GM23248 (cell line): ENCODE measurements at regions not wholly inside any gene's neighbourhood (a gene's known extent, or its start where the extent isn't known, plus 50 kb on each side); places are given as distances from the start of the nearest gene placed in this dataset. TPM values are rescaled to one million over a fixed set of nuclear protein-coding genes. Genes with fewer than 3 reads are reported as not detected.

ENCODE experiments used
- DNase-seq: peaks from one replicate; pipeline ENCODE4 v3.0.0-alpha.2; 2015
- H2AFZ ChIP-seq: fragments of 200-600 bp; sonication (generic); 2 replicates; pipeline ENCODE4 v1.6.1; 2016; ENCODE audit warnings: antibody characterized with exemption
- H3F3A ChIP-seq: fragments of 200-600 bp; sonication (generic); 2 replicates; pipeline ENCODE4 v1.6.1; 2016; ENCODE audit warnings: mild to moderate bottlenecking, antibody characterized with exemption, mixed run types; ENCODE audit not compliant: insufficient read depth
- H3K27ac ChIP-seq: fragments of 200-600 bp; sonication (generic); 2 replicates; pipeline ENCODE4 v1.5.1; 2016; ENCODE audit warnings: mild to moderate bottlenecking
- H3K27me3 ChIP-seq: fragments of 200-600 bp; sonication (generic); replicated peaks from 2 replicates; pipeline ENCODE4 v1.6.1; 2016; ENCODE audit warnings: mild to moderate bottlenecking; ENCODE audit not compliant: insufficient read depth
- H3K36me3 ChIP-seq: fragments of 200-600 bp; sonication (generic); 2 replicates; pipeline ENCODE4 v1.6.1; 2016; ENCODE audit warnings: low read depth, mild to moderate bottlenecking
- H3K4me1 ChIP-seq: fragments of 200-600 bp; sonication (generic); 2 replicates; pipeline ENCODE4 v1.6.1; 2016; ENCODE audit warnings: mild to moderate bottlenecking; ENCODE audit not compliant: insufficient read depth
- H3K4me2 ChIP-seq: fragments of 200-600 bp; sonication (generic); one replicate; pipeline ENCODE4 v1.6.1; 2016; ENCODE audit warnings: mild to moderate bottlenecking; ENCODE audit not compliant: unreplicated experiment
- H3K4me3 ChIP-seq: fragments of 200-600 bp; sonication (generic); 2 replicates; pipeline ENCODE4 v1.5.1; 2016; ENCODE audit warnings: mild to moderate bottlenecking
- H3K79me2 ChIP-seq: fragments of 200-600 bp; sonication (generic); 2 replicates; pipeline ENCODE4 v1.6.1; 2016; ENCODE audit warnings: mild to moderate bottlenecking; ENCODE audit not compliant: insufficient read depth
- H3K9ac ChIP-seq: fragments of 200-600 bp; sonication (generic); 2 replicates; pipeline ENCODE4 v1.6.1; 2016; ENCODE audit warnings: mild to moderate bottlenecking
- H3K9me2 ChIP-seq: fragments of 200-600 bp; sonication (generic); 2 replicates; pipeline ENCODE4 v1.6.1; 2016; ENCODE audit warnings: mixed run types, mild to moderate bottlenecking, moderate library complexity; ENCODE audit not compliant: insufficient read depth
- H3K9me3 ChIP-seq: fragments of 200-600 bp; sonication (generic); one replicate; pipeline ENCODE4 v1.6.1; 2017; ENCODE audit warnings: low read depth
- H4K20me1 ChIP-seq: fragments of 200-600 bp; sonication (generic); 2 replicates; pipeline ENCODE4 v1.6.0; 2016; ENCODE audit not compliant: insufficient read depth
- EZH2 ChIP-seq: fragments of 200-600 bp; sonication (generic); IDR thresholded peaks from 2 replicates; pipeline ENCODE4 v1.6.1; 2018; ENCODE audit warnings: antibody characterized with exemption, mild to moderate bottlenecking; ENCODE audit not compliant: insufficient read depth, poor library complexity, severe bottlenecking
- EZH2phosphoT487 ChIP-seq: fragments of 200-600 bp; sonication (generic); IDR thresholded peaks from 2 replicates; pipeline ENCODE4 v1.6.1; 2018; ENCODE audit warnings: antibody characterized with exemption, moderate library complexity, mild to moderate bottlenecking, low read depth; ENCODE audit not compliant: insufficient read depth
- WGBS, 2 experiments: methylation state at CpG; one replicate each; pipeline ENCODE4 v1.1.6; 2015 to 2017; ENCODE audit warnings: low lambda C conversion rate in 2 of 2, low coverage in 1 of 2; ENCODE audit errors: missing lambda C conversion rate in 2 of 2; 5-methylcytosine and 5-hydroxymethylcytosine counted together
- in situ Hi-C: fragments of 300-500 bp; cut with MboI; formaldehyde crosslinking; loops from 2 replicates; pipeline ENCODE4 v1.15.0; 2020
- small RNA-seq: library from RNA; depleted of rRNA; stranded (forward); fragments of <200 nt; gene quantifications from one replicate; pipeline ENCODE3, GENCODE V24; 2014; ENCODE audit warnings: low read depth, low replicate concordance

DNA sequence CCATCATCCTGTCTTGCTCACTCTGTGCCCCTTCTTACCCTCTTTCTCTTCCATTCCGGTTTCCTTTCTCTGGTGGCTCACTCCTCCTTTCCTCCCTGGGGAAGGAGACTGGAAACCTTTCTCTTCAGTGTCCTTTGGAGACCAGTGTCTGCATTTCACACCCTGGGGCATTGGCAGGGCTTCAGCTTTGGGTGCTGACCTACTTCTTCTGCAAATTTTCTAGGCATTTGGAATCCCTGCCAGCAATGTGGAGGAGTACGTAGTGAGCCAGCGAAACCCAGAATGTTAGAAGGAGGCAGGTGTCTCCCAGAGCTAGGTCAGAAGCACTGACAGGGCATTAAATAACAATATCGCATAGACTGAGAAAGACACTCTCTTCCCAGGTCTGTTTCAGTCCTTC, 122.2 kb downstream of the SLC28A3 start:
- H3K9me2 ChIP-seq: no peaks in the 10 kb centered on the region
- in situ Hi-C loops: no loop called here
- no peaks in the 10 kb centered on the region for H3K36me3 ChIP-seq
- no peaks in the 10 kb centered on the region for H4K20me1 ChIP-seq
- H3K9ac ChIP-seq: no peak overlapping the region
- no peak for TF ChIP-seq EZH2phosphoT487
- TF ChIP-seq EZH2: no peak
- H3K4me3 ChIP-seq: no peak overlapping the region
- H3K4me2 ChIP-seq: no peak overlapping the region
- no peaks in the 10 kb centered on the region for H3K9me3 ChIP-seq
- WGBS, 2 experiments: 64 to 70% methylated on average over 4 of the region's 4 CpGs
- H3K79me2 ChIP-seq: no peaks in the 10 kb centered on the region
- H3K27me3 ChIP-seq: no peaks in the 10 kb centered on the region
- no peak for DNase-seq
- H3K27ac ChIP-seq: no peak overlapping the region
- H3F3A ChIP-seq: no peaks in the 10 kb centered on the region
- no peaks in the 10 kb centered on the region for H3K4me1 ChIP-seq
- no peak overlapping the region for H2AFZ ChIP-seq

DNA sequence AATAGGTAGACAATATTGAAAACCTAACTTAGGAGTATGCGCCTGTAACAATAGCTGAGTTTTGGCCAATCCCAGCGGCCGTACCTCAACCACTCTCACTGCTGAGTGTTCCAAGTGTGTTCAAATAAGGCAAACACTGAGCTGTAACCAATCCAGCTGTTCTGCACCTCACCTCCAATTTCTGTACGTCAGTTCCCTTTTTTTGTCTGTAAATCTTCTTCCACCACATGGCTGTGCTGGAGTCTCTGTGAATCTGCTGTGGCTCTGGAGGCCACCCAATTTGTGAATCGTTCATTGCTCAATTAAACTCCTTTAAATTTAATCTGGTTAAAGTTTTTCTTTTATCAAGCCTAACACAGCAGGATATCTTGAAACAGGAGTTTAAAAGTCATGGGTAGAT, 116.3 kb downstream of the SLC28A3 start:
- no peak for DNase-seq
- no peaks in the 10 kb centered on the region for H3F3A ChIP-seq
- WGBS, 2 experiments: 46 to 47% methylated on average over 5 of the region's 5 CpGs
- no peaks in the 10 kb centered on the region for H3K27me3 ChIP-seq
- TF ChIP-seq EZH2 (no peak), EZH2phosphoT487 (no peak)
- H3K9me3 ChIP-seq: no peaks in the 10 kb centered on the region
- H4K20me1 ChIP-seq: no peaks in the 10 kb centered on the region
- in situ Hi-C loops: no loop called here
- no peak overlapping the region for H3K9ac ChIP-seq
- no peak overlapping the region for H3K27ac ChIP-seq
- H3K4me3 ChIP-seq: no peak overlapping the region
- H3K9me2 ChIP-seq: no peaks in the 10 kb centered on the region
- H3K4me2 ChIP-seq: no peak overlapping the region
- no peaks in the 10 kb centered on the region for H3K4me1 ChIP-seq
- H3K36me3 ChIP-seq: no peaks in the 10 kb centered on the region
- H3K79me2 ChIP-seq: no peaks in the 10 kb centered on the region
- H2AFZ ChIP-seq: no peak overlapping the region

Small RNAs in the stretch of these regions (small RNA-seq; reads per million reads assigned to genes)
- gene AL390838.2: not detected
